ENCODE measurements at regions not wholly inside any gene's neighbourhood (a gene's known extent, or its start where the extent isn't known, plus 50 kb on each side); places are given as distances from the start of the nearest gene placed in this dataset.

DNA sequence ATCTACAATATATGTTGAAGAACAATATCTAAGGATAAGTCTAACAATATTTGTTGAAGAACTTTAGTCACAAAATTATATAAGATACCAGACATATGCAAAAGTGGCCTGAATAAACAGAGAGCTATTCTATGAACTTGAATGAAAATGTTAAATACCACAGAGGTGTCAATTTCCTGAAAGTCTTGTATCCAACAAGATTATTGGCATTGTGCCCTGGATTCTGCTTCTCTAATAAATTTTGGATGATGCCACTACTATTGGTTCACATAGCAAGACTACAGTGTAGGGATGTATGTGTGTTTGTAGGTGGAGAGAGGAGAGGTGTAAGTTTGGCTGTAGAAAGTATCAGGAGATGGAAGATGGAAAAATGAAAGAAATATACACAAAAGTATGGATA is 731.8 kb upstream of the RGMB start:
- no peak for TF ChIP-seq ZNF70 (CRISPR knock-in tag; IDR thresholded peaks at IDR 0.05)
- TF ChIP-seq ISL1 (CRISPR knock-in tag; IDR thresholded peaks at IDR 0.05): no peak
- TF ChIP-seq BACH2 (CRISPR knock-in tag; IDR thresholded peaks at IDR 0.05; ENCODE audit: borderline replicate concordance): no peak
- no peak for TF ChIP-seq PPARA (CRISPR knock-in tag; IDR thresholded peaks at IDR 0.05; ENCODE audit: borderline replicate concordance)
- TF ChIP-seq, protein P1, sequence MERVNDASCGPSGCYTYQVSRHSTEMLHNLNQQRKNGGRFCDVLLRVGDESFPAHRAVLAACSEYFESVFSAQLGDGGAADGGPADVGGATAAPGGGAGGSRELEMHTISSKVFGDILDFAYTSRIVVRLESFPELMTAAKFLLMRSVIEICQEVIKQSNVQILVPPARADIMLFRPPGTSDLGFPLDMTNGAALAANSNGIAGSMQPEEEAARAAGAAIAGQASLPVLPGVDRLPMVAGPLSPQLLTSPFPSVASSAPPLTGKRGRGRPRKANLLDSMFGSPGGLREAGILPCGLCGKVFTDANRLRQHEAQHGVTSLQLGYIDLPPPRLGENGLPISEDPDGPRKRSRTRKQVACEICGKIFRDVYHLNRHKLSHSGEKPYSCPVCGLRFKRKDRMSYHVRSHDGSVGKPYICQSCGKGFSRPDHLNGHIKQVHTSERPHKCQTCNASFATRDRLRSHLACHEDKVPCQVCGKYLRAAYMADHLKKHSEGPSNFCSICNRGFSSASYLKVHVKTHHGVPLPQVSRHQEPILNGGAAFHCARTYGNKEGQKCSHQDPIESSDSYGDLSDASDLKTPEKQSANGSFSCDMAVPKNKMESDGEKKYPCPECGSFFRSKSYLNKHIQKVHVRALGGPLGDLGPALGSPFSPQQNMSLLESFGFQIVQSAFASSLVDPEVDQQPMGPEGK (CRISPR knock-in tag; IDR thresholded peaks at IDR 0.05; ENCODE audit: borderline replicate concordance): no peak
- TF ChIP-seq CSDC2 (CRISPR knock-in tag; IDR thresholded peaks at IDR 0.05): no peak
- no peak for TF ChIP-seq TCF4 (CRISPR knock-in tag; IDR thresholded peaks at IDR 0.05; ENCODE audit: borderline replicate concordance)
- TF ChIP-seq, protein P2, sequence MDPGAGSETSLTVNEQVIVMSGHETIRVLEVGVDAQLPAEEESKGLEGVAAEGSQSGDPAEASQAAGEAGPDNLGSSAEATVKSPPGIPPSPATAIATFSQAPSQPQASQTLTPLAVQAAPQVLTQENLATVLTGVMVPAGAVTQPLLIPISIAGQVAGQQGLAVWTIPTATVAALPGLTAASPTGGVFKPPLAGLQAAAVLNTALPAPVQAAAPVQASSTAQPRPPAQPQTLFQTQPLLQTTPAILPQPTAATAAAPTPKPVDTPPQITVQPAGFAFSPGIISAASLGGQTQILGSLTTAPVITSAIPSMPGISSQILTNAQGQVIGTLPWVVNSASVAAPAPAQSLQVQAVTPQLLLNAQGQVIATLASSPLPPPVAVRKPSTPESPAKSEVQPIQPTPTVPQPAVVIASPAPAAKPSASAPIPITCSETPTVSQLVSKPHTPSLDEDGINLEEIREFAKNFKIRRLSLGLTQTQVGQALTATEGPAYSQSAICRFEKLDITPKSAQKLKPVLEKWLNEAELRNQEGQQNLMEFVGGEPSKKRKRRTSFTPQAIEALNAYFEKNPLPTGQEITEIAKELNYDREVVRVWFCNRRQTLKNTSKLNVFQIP (CRISPR knock-in tag; IDR thresholded peaks at IDR 0.05; ENCODE audit: borderline replicate concordance, low read depth): no peak
- TF ChIP-seq, protein P3, sequence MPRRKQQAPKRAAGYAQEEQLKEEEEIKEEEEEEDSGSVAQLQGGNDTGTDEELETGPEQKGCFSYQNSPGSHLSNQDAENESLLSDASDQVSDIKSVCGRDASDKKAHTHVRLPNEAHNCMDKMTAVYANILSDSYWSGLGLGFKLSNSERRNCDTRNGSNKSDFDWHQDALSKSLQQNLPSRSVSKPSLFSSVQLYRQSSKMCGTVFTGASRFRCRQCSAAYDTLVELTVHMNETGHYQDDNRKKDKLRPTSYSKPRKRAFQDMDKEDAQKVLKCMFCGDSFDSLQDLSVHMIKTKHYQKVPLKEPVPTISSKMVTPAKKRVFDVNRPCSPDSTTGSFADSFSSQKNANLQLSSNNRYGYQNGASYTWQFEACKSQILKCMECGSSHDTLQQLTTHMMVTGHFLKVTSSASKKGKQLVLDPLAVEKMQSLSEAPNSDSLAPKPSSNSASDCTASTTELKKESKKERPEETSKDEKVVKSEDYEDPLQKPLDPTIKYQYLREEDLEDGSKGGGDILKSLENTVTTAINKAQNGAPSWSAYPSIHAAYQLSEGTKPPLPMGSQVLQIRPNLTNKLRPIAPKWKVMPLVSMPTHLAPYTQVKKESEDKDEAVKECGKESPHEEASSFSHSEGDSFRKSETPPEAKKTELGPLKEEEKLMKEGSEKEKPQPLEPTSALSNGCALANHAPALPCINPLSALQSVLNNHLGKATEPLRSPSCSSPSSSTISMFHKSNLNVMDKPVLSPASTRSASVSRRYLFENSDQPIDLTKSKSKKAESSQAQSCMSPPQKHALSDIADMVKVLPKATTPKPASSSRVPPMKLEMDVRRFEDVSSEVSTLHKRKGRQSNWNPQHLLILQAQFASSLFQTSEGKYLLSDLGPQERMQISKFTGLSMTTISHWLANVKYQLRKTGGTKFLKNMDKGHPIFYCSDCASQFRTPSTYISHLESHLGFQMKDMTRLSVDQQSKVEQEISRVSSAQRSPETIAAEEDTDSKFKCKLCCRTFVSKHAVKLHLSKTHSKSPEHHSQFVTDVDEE (CRISPR knock-in tag; IDR thresholded peaks at IDR 0.05): no peak
- no peak for TF ChIP-seq ZNF565 (CRISPR knock-in tag; conservative IDR thresholded peaks at IDR 0.05; ENCODE audit: low read depth)
- no peak for TF ChIP-seq ZNF8 (CRISPR knock-in tag; IDR thresholded peaks at IDR 0.05)
- TF ChIP-seq, protein P4, sequence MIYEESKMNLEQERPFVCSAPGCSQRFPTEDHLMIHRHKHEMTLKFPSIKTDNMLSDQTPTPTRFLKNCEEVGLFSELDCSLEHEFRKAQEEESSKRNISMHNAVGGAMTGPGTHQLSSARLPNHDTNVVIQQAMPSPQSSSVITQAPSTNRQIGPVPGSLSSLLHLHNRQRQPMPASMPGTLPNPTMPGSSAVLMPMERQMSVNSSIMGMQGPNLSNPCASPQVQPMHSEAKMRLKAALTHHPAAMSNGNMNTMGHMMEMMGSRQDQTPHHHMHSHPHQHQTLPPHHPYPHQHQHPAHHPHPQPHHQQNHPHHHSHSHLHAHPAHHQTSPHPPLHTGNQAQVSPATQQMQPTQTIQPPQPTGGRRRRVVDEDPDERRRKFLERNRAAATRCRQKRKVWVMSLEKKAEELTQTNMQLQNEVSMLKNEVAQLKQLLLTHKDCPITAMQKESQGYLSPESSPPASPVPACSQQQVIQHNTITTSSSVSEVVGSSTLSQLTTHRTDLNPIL (CRISPR knock-in tag; IDR thresholded peaks at IDR 0.05; ENCODE audit: low read depth): no peak
- TF ChIP-seq RARB (CRISPR knock-in tag; IDR thresholded peaks at IDR 0.05): no peak
- no peak for TF ChIP-seq GLIS3 (CRISPR knock-in tag; IDR thresholded peaks at IDR 0.05)
- TF ChIP-seq, protein P5, sequence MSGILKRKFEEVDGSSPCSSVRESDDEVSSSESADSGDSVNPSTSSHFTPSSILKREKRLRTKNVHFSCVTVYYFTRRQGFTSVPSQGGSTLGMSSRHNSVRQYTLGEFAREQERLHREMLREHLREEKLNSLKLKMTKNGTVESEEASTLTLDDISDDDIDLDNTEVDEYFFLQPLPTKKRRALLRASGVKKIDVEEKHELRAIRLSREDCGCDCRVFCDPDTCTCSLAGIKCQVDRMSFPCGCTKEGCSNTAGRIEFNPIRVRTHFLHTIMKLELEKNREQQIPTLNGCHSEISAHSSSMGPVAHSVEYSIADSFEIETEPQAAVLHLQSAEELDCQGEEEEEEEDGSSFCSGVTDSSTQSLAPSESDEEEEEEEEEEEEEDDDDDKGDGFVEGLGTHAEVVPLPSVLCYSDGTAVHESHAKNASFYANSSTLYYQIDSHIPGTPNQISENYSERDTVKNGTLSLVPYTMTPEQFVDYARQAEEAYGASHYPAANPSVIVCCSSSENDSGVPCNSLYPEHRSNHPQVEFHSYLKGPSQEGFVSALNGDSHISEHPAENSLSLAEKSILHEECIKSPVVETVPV (CRISPR knock-in tag; IDR thresholded peaks at IDR 0.05): no peak
- TF ChIP-seq ZC3H10 (CRISPR knock-in tag; IDR thresholded peaks at IDR 0.05): no peak
- no peak for TF ChIP-seq ARNTL (CRISPR knock-in tag; IDR thresholded peaks at IDR 0.05; ENCODE audit: borderline replicate concordance, low read depth)
- TF ChIP-seq TOX (CRISPR knock-in tag; IDR thresholded peaks at IDR 0.05; ENCODE audit: borderline replicate concordance): no peak
- TF ChIP-seq ZFP3 (CRISPR knock-in tag; IDR thresholded peaks at IDR 0.05): no peak
- ATAC-seq: no peak

DNA sequence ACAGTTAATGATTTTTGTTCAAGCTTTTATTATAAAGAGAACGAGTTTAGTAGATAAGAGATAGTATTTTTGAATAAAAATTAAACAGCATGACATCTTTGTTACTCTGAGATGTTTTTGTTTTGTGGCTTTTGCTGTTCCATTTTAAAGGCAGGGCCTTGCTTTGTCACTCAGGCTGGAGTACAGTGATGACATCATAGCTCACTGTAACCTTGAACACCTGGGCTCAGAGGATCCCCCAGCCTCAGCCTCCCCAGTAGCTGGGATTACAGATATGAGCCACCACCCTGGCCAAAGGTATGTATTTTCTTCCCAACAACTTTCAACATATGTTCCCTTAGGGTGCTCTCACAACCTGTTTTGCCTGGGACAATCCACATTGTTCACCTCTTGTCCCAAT is 730.9 kb upstream of the RGMB start:
- no peak for ATAC-seq

More for the DNA sequence above, 730.9 kb upstream of the RGMB start:
- no peak for TF ChIP-seq ZFP30 (CRISPR knock-in tag; IDR thresholded peaks at IDR 0.05)
- no peak for TF ChIP-seq OSR1 (CRISPR knock-in tag; IDR thresholded peaks at IDR 0.05)
- TF ChIP-seq RARB (CRISPR knock-in tag; IDR thresholded peaks at IDR 0.05): no peak
- TF ChIP-seq, protein P5 (CRISPR knock-in tag; IDR thresholded peaks at IDR 0.05): no peak
